GM21576 (cell line): ENCODE measurements at regions not wholly inside any gene's neighbourhood (a gene's known extent, or its start where the extent isn't known, plus 50 kb on each side); places are given as distances from the start of the nearest gene placed in this dataset.
A peak's percentile ranks its signal among the peaks of the same experiment; 100 is the strongest.

Source experiments
- ATAC-seq: cut with Tn5 transposase; IDR thresholded peaks from one replicate; pipeline ENCODE4 v1.9.1; 2021; ENCODE audit warnings: mild to moderate bottlenecking, moderate library complexity; ENCODE audit not compliant: unreplicated experiment

DNA sequence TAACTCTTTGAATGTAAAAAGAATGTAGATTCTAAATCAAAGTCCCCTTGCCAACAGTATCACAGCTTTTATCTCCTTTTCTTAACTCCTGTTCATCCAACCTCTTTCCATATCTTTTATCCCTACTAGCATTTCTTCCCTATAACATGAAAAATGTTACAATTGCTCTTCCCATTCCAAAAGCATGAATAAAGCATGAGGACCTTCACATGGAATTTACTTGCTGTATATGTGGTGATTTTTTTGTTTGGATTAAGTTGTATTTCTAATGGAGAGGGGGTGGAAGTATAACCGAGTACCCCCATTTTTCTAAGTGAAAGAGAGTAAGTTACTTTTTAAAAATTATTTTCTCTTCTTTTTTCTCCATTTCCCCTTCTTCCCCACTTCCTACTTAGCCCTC is 94.9 kb upstream of the RBBP8 start:
- ATAC-seq, result no peak

- ATAC-seq, result peak; percentile 71
Observed at GRCh38 chr18:22838639-22839277, 94.4 kb upstream of the RBBP8 start.

- ATAC-seq, result no peak
Observed at GRCh38 chr18:22839340-22839821, 93.7 kb upstream of the RBBP8 start.

DNA sequence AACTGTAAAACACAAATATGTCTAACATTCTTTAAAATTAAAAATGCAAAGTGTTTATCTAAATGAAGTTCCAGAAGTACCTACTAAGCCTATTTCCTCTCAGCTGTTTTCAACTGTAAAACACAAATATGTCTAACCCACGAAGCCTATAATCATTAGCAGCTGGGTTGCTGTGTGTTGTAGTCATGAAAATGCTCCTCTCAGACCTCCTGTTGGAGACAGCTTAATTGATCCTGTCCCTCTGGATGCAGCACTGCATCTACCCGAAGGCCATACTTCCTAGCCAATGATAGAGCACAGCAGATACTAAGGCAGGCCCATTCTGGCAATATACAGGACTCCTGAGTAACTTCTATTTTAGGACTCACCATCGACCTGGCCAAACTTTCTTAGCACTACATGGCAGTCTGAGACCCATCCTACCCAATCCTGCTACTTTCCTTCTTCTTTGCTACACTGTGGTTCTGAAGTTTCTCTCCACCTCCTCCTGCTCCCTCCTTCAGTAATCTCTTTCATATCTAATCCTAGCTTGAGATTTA is 92.5 kb upstream of the RBBP8 start:
- no peak for ATAC-seq

DNA sequence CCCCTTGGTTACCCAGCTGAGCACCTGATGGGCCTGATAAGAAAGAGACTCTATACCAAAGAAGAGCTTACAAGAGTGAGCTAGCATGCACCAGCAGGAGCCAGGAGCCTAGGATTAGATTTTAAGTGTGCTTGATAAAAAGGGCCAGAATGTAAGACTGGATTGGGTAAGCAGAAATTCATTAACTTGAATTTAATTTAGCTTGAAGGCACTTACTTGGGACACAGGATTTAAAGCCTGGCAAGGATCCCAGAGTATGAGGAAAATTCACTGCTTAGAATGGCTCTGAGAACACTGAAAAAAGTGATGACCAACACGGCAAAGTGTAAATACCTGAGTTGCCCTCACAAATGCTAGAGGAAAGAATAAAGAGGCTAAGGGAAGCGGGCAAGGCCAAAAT is 91.3 kb upstream of the RBBP8 start:
- ATAC-seq, result no peak

DNA sequence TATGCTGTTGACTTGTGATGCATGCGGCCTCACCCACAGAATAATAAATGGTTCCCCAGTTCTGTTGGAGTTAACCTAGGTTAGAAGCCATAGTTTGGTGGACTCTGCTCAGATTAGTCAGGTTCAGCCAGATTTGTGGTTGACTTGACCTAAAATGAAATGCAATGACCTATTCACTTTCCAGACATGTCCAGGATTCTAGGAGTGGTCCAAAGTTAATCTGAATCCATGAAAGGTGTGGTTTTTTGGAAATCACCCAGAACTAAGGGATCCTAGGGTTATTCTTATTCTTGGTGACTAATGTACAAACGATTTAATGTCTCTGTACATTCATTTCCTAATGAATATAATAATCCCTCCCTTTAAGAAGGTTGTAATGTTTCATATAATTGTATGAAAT is 88.9 kb upstream of the RBBP8 start:
- ATAC-seq, result no peak

GRCh38 chr18:22844628-22845027 is 88.5 kb upstream of the RBBP8 start:
- ATAC-seq, result no peak

DNA sequence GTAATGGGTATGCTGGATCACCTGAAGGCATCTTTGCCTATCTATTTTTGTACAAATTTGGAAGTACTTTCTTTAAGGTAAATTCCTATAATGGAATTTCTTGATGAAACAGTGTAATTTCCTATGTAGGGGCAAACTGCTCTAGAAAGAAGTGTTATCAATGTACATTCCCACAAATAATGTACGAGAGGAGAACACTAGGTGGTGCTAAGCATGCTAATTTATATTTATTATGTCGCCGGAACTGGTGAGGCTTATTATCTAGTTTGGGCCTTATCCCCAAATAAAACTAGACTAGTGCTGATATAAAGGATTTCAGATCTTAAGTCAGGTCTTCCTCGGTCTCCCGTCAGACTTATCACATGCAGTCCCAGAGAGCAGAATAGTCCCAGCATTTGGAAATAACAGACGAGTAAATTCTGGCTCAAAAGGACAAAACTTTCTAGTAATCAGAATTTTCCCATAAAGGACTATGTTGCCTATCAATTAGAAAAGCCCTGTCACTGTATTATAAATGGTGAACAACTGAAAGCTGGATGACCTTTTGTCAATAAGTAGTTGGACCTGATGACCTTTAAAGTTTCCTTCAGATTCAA is 86.9 kb upstream of the RBBP8 start:
- no peak for ATAC-seq

GRCh38 chr18:22846697-22847096 is 86.4 kb upstream of the RBBP8 start:
- no peak for ATAC-seq

- ATAC-seq, result no peak
Observed at GRCh38 chr18:22847392-22847791, 85.7 kb upstream of the RBBP8 start.

DNA sequence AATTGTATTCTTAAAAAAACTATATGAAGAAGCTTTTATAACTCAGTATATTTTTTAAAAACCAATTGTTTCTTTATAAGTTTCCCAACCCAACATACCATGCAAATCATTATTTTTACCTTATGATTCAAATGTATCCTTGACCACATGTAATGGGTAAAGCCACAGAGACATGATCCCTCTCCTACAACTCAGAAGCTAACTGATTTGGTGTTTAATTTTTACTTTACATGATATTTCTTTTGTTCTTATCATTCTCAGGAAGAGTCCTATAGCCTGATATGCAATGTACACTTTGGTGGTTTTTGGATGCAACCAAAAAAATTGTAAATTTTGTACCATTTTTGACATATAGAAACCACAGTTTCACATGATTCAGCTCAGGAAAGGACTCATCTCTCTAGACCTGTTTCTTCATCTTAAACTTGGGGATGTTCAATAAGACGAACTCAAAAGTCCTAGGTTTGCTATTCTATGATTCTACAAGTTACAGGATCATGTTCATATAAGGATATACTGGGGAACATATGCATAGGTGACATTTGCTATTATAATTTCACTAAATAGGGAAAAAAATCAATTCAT is 85.2 kb upstream of the RBBP8 start:
- no peak for ATAC-seq

DNA sequence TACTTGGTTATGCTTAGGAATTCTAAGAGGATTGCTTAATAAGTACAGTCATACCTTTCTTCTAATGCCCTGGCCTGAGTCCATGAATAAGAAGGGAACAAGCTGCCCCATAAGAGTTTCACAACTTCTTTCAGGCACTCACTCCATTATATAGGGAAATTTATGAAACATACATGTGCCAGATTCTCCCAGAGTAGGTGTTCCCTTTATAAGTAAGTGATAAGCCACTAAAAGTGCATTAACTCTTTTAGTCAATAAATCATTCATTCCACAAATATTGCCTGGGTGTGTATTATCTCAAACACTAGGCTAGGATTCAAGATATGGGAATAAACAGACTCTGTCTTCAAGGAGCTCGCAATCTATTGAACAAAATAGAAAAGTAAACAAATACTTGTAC is 84.5 kb upstream of the RBBP8 start:
- ATAC-seq, result no peak

GRCh38 chr18:22856870-22857269 is 76.3 kb upstream of the RBBP8 start:
- ATAC-seq, result no peak

DNA sequence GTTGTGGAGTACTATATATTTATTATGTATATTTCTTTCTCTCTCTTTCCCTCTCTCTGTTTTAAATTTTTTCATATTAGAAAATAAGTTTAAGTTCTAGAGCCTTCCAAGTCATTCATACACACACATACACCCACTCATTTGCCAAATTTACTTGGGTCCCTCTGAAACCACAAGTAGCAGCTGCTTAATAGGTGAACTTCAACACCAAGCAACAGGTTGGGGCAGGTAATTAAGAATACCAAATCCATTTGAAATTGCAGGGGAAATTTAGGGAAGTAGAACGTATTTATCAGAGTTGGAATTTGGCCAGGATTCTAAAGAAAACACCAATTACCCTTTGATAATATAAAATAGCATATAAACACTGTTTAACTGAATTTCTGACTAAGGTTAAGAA is 75.0 kb upstream of the RBBP8 start:
- no peak for ATAC-seq

- ATAC-seq, result no peak
Observed at GRCh38 chr18:22860807-22861206, 72.3 kb upstream of the RBBP8 start.

DNA sequence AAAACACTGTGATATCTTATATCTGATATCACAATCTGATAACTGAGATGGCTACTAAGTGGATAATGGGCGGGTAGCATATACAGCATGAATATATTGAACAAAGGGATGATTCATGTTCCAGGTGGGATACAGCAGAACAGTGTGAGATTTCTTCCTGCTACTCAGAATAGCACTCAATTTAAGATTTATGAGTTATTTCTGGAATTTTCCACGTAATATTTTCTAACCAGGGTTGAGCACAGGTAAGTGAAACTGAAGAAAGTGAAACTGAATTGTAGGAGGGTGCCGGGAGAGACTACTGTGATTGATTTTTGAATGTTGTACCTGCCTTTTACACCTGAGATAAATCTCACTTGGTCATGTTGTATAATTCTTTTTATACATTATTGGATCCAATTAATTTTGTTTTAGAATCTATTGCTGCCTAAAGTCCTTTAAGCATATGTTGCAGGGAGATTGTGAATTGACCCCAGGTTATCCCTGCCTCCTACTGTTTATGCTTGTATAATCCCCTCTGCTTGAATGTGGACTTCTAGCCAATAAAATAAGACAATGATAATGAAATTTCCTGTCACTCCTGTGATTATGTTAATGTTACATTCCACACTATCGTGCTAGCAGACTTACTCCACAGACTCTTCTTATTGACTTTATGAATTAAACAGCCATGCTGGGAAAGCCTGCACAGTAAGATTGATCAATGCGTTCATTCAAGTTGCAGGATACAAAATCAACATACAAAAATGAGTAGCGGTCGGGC is 67.6 kb upstream of the RBBP8 start:
- no peak for ATAC-seq

- no peak for ATAC-seq
Observed at GRCh38 chr18:22868831-22869230, 64.3 kb upstream of the RBBP8 start.

DNA sequence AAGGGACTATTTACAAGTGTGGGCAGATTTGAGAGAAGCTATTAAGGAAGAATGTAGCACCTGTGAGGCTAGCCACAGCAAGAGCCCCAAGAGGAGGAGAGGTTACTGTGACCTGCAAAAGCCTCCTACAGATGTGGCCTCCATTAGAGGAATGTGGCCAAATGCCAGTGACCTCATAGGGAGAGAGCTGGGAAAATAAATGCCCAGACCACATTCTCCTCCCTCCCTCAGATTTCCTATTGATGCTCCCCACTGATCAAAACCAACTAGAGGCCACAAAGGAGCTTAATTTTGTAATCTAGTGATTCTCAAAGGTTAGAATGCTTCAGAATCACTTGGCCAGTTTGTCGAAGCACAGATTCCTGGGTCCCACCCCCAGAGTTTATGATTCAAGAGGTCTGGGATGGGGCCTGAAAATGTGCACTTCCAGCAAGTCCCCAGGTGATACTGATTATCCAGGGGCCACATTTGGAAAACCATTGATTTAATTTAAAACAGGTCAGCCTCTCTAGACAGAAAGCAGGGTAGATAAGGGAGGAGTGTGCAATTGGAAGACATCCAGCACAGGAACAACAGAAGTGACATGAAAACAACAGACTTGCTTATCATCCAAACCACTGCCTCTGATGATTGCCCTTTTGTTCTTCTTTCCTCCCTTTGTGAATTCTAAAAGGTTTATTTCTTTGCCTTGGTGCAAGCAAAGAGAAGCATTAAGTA is 61.2 kb upstream of the RBBP8 start:
- ATAC-seq, result no peak

DNA sequence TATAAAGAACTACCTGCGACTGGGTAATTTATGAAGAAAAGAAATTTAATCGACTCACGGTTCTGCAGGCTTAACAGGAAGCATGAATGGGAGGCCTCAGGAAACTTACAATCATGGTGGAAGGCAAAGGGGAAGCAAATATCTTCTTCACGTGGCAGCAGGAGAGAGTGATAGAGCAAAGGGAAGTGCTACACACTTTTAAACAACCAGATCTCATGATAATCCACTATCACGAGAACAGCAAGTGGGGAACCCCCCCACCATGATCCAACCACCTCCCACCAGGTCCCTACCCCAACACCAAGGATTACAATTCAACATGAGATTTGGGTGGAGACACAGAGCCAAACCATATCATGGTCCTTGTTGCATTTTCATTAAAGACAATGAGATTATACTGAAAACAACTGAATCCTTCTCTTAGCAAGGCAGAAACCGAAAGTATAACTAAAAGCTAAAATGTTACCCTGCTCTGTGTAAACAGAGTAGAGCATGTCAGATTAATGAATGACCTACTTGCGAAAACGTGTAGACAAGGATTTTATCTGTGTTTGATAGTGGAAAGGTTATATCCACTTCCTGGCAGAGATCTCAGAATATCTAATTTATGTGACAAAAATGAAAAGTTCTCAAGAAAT is 60.1 kb upstream of the RBBP8 start:
- no peak for ATAC-seq

DNA sequence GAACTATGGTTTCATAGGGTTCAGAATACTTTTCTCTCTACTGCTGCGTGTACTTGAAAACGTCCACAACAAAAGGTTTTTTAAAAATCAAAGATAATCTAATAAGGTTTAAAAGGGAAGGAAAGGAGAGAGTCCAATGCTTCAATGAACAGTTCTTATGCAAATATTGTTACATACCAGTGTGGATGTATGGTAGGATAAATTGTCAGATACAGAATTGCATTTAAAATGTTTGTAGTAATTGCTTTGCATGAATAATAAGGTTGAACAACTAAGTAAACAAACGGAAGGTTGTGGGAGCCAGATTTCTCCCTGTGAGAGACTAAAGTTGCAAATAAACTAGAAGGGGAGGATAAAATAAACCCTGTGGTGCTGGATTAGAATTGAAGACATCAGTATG is 53.8 kb upstream of the RBBP8 start:
- ATAC-seq, result no peak
